ENCODE measurements at regions not wholly inside any gene's neighbourhood (a gene's known extent, or its start where the extent isn't known, plus 50 kb on each side); places are given as distances from the start of the nearest gene placed in this dataset.

GRCh38 chr20:2045101-2045500, 51.2 kb upstream of the PDYN start:
- TF ChIP-seq CTCF (conservative IDR thresholded peaks at IDR 0.05; ENCODE audit: low read depth, low read length): no peak
- TF ChIP-seq EZH2 (IDR thresholded peaks at IDR 0.05; ENCODE audit: low read length, unreplicated experiment): no peak
